ENCODE measurements at regions not wholly inside any gene's neighbourhood (a gene's known extent, or its start where the extent isn't known, plus 50 kb on each side); places are given as distances from the start of the nearest gene placed in this dataset.

DNA sequence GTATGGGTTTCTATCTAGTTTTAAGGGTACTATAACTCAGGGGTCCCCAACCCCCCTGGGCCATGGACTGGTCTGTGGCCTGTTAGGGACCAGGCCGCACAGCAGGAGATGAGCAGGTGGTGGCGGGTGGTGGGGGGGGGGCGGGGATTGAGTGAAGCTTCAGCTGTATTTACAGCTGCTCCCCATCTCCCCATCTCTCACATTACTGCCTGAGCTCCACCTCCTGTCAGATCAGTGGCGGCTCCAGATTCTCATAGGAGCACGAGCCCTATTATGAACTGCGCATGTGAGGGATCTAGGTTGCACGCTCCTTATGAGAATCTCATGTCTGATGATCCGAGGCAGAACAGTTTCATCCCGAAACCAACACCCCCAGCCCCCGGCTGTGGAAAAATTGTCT lies 95.1 kb upstream of the SLC45A1 start:
- no peak for TF ChIP-seq TCF7L2 (IDR thresholded peaks at IDR 0.05; ENCODE audit: low read depth, low read length)
- TF ChIP-seq, protein P1, sequence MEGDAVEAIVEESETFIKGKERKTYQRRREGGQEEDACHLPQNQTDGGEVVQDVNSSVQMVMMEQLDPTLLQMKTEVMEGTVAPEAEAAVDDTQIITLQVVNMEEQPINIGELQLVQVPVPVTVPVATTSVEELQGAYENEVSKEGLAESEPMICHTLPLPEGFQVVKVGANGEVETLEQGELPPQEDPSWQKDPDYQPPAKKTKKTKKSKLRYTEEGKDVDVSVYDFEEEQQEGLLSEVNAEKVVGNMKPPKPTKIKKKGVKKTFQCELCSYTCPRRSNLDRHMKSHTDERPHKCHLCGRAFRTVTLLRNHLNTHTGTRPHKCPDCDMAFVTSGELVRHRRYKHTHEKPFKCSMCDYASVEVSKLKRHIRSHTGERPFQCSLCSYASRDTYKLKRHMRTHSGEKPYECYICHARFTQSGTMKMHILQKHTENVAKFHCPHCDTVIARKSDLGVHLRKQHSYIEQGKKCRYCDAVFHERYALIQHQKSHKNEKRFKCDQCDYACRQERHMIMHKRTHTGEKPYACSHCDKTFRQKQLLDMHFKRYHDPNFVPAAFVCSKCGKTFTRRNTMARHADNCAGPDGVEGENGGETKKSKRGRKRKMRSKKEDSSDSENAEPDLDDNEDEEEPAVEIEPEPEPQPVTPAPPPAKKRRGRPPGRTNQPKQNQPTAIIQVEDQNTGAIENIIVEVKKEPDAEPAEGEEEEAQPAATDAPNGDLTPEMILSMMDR (IDR thresholded peaks at IDR 0.05) = no peak
- no peak for TF ChIP-seq POLR2AphosphoS5 (IDR thresholded peaks at IDR 0.05; ENCODE audit: low read depth, low read length)
- TF ChIP-seq, protein P2, sequence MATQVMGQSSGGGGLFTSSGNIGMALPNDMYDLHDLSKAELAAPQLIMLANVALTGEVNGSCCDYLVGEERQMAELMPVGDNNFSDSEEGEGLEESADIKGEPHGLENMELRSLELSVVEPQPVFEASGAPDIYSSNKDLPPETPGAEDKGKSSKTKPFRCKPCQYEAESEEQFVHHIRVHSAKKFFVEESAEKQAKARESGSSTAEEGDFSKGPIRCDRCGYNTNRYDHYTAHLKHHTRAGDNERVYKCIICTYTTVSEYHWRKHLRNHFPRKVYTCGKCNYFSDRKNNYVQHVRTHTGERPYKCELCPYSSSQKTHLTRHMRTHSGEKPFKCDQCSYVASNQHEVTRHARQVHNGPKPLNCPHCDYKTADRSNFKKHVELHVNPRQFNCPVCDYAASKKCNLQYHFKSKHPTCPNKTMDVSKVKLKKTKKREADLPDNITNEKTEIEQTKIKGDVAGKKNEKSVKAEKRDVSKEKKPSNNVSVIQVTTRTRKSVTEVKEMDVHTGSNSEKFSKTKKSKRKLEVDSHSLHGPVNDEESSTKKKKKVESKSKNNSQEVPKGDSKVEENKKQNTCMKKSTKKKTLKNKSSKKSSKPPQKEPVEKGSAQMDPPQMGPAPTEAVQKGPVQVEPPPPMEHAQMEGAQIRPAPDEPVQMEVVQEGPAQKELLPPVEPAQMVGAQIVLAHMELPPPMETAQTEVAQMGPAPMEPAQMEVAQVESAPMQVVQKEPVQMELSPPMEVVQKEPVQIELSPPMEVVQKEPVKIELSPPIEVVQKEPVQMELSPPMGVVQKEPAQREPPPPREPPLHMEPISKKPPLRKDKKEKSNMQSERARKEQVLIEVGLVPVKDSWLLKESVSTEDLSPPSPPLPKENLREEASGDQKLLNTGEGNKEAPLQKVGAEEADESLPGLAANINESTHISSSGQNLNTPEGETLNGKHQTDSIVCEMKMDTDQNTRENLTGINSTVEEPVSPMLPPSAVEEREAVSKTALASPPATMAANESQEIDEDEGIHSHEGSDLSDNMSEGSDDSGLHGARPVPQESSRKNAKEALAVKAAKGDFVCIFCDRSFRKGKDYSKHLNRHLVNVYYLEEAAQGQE (IDR thresholded peaks at IDR 0.05; ENCODE audit: insufficient read depth in 1 of 2, low read depth in 2 of 2, low read length in 1 of 2) = no peak
- TF ChIP-seq SIN3A (IDR thresholded peaks at IDR 0.05; ENCODE audit: borderline replicate concordance, insufficient read depth, low read depth, low read length) = no peak
